ENCODE measurements at regions not wholly inside any gene's neighbourhood (a gene's known extent, or its start where the extent isn't known, plus 50 kb on each side); places are given as distances from the start of the nearest gene placed in this dataset.
"Not testable (repeated sequence)": the region's sequence is repeated elsewhere in the genome, so short reads cannot be mapped to it uniquely, and the experiment has no call there.

GRCh38 chr5:99355881-99356280, 427.1 kb upstream of the CHD1 start:
- no peaks in the 10 kb centered on the region for H3K36me3 ChIP-seq (ENCODE audit: insufficient read depth, low read length)
- H3K27ac ChIP-seq (ENCODE audit: low read depth, low read length, poor library complexity, severe bottlenecking), result no peak overlapping the region
- no peak overlapping the region for H2AFZ ChIP-seq (ENCODE audit: low read length)
- POLR2A ChIA-PET, result no interaction called here
- no peaks in the 10 kb centered on the region for H3K4me1 ChIP-seq (ENCODE audit: insufficient read depth, low read length, poor library complexity, severe bottlenecking)
- no peaks in the 10 kb centered on the region for H3K79me2 ChIP-seq (ENCODE audit: insufficient read depth, low read depth, low read length)
- TF ChIP-seq, protein P1, sequence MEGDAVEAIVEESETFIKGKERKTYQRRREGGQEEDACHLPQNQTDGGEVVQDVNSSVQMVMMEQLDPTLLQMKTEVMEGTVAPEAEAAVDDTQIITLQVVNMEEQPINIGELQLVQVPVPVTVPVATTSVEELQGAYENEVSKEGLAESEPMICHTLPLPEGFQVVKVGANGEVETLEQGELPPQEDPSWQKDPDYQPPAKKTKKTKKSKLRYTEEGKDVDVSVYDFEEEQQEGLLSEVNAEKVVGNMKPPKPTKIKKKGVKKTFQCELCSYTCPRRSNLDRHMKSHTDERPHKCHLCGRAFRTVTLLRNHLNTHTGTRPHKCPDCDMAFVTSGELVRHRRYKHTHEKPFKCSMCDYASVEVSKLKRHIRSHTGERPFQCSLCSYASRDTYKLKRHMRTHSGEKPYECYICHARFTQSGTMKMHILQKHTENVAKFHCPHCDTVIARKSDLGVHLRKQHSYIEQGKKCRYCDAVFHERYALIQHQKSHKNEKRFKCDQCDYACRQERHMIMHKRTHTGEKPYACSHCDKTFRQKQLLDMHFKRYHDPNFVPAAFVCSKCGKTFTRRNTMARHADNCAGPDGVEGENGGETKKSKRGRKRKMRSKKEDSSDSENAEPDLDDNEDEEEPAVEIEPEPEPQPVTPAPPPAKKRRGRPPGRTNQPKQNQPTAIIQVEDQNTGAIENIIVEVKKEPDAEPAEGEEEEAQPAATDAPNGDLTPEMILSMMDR (conservative IDR thresholded peaks at IDR 0.05; ENCODE audit: low read length), result no peak
- TF ChIP-seq EZH2phosphoT487 (IDR thresholded peaks at IDR 0.05; ENCODE audit: borderline replicate concordance, low read depth, low read length), result no peak
- no peak overlapping the region for H3K4me2 ChIP-seq (ENCODE audit: low read length)
- H4K20me1 ChIP-seq (ENCODE audit: insufficient read depth, low read length), result no peaks in the 10 kb centered on the region
- H3K4me3 ChIP-seq (ENCODE audit: low read depth, low read length, poor library complexity, severe bottlenecking), result no peak overlapping the region
- H3K9me2 ChIP-seq (ENCODE audit: insufficient read depth, low read length), result no peaks in the 10 kb centered on the region
- DNase-seq (ENCODE audit: low spot score), result no peak
- intact Hi-C loops (cut with micrococcal nuclease; ENCODE audit: unreplicated experiment), result no loop called here
- H3K9me3 ChIP-seq (ENCODE audit: low read length), result no peaks in the 10 kb centered on the region
- CTCF ChIA-PET (ENCODE audit: unreplicated experiment), result no interaction called here
- no TSS peak for BruUV-seq (replicated peaks)

DNA sequence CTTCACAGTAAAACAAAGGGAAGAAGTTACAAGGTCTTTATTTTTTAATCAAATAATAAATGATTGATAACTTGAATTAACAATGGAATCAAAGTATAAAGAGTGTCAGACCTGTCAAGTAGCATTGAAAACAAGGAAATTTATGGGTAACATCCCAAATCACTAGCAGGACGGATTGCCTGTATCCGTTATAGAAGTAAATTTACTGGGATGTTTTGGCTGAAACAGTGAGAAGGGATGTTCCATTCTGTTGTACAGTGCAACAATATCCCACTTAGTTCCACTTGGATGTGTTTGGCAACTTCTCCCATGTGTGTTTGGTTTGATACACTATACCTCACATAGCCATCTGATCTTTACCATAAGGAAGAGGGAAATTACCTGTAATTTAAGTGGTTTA, 421.0 kb upstream of the CHD1 start:
- POLR2A ChIA-PET, result interaction anchor here (0.7 kb wide), 1 partner anchor 1312 kb away, joined by 4 read pairs; no protein-coding TSS in a partner anchor
- CTCF ChIA-PET (ENCODE audit: unreplicated experiment), result no interaction called here
- H3K27ac ChIP-seq (ENCODE audit: low read depth, low read length, poor library complexity, severe bottlenecking), result no peak overlapping the region
- H2AFZ ChIP-seq (ENCODE audit: low read length), result no peak overlapping the region
- H3K9me2 ChIP-seq (ENCODE audit: insufficient read depth, low read length), result no peaks in the 10 kb centered on the region
- no peak for TF ChIP-seq EZH2phosphoT487 (IDR thresholded peaks at IDR 0.05; ENCODE audit: borderline replicate concordance, low read depth, low read length)
- TF ChIP-seq, protein P1 (conservative IDR thresholded peaks at IDR 0.05; ENCODE audit: low read length), result no peak
- H3K4me1 ChIP-seq (ENCODE audit: insufficient read depth, low read length, poor library complexity, severe bottlenecking), result no peaks in the 10 kb centered on the region
- no peaks in the 10 kb centered on the region for H4K20me1 ChIP-seq (ENCODE audit: insufficient read depth, low read length)
- no TSS peak for BruUV-seq (replicated peaks)
- DNase-seq (ENCODE audit: low spot score), result no peak
- no peaks in the 10 kb centered on the region for H3K9me3 ChIP-seq (ENCODE audit: low read length)
- intact Hi-C loops (cut with micrococcal nuclease; ENCODE audit: unreplicated experiment), result no loop called here
- H3K4me2 ChIP-seq (ENCODE audit: low read length), result no peak overlapping the region
- H3K36me3 ChIP-seq (ENCODE audit: insufficient read depth, low read length), result no peaks in the 10 kb centered on the region
- no peaks in the 10 kb centered on the region for H3K79me2 ChIP-seq (ENCODE audit: insufficient read depth, low read depth, low read length)
- H3K4me3 ChIP-seq (ENCODE audit: low read depth, low read length, poor library complexity, severe bottlenecking), result no peak overlapping the region

DNA sequence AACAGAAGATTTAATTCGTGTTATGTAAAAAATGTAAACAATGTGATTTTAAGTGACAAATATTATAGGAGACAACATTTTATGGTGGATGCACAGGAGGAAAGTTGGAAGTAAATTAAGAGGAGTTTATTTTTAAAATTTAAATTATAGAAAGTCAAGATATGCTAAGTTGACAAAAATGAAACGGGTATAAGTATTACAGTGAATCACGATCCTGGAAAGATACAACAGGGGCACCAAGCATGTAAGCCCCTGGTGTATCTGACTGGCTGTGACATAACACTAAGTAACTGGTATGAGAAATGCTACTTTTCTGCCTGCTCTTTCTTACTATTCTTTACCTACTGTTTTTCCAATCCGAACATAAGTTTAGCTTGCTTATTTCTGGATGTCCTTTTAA, 419.8 kb upstream of the CHD1 start:
- no TSS peak for BruUV-seq (replicated peaks)
- CTCF ChIA-PET (ENCODE audit: unreplicated experiment), result no interaction called here
- no peak for DNase-seq (ENCODE audit: low spot score)
- H4K20me1 ChIP-seq (ENCODE audit: insufficient read depth, low read length), result no peaks in the 10 kb centered on the region
- no peaks in the 10 kb centered on the region for H3K9me2 ChIP-seq (ENCODE audit: insufficient read depth, low read length)
- no peak for TF ChIP-seq EZH2phosphoT487 (IDR thresholded peaks at IDR 0.05; ENCODE audit: borderline replicate concordance, low read depth, low read length)
- TF ChIP-seq, protein P1 (conservative IDR thresholded peaks at IDR 0.05; ENCODE audit: low read length), result no peak
- H3K4me3 ChIP-seq (ENCODE audit: low read depth, low read length, poor library complexity, severe bottlenecking), result no peak overlapping the region
- H3K4me2 ChIP-seq (ENCODE audit: low read length), result no peak overlapping the region
- H3K79me2 ChIP-seq (ENCODE audit: insufficient read depth, low read depth, low read length), result no peaks in the 10 kb centered on the region
- intact Hi-C loops (cut with micrococcal nuclease; ENCODE audit: unreplicated experiment), result no loop called here
- POLR2A ChIA-PET, result no interaction called here
- no peaks in the 10 kb centered on the region for H3K36me3 ChIP-seq (ENCODE audit: insufficient read depth, low read length)
- H2AFZ ChIP-seq (ENCODE audit: low read length), result no peak overlapping the region
- no peak overlapping the region for H3K27ac ChIP-seq (ENCODE audit: low read depth, low read length, poor library complexity, severe bottlenecking)
- H3K9me3 ChIP-seq (ENCODE audit: low read length), result no peaks in the 10 kb centered on the region
- H3K4me1 ChIP-seq (ENCODE audit: insufficient read depth, low read length, poor library complexity, severe bottlenecking), result no peaks in the 10 kb centered on the region

DNA sequence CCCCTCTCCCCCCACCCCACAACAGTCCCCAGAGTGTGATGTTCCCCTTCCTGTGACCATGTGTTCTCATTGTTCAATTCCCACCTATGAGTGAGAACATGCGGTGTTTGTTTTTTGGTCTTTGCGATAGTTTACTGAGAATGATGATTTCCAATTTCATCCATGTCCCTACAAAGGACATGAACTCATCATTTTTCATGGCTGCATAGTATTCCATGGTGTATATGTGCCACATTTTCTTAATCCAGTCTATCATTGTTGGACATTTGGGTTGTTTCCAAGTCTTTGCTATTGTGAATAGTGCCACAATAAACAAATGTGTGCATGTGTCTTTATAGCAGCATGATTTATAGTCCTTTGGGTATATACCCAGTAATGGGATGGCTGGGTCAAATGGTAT, 411.0 kb upstream of the CHD1 start:
- H3K4me2 ChIP-seq (ENCODE audit: low read length); H2AFZ ChIP-seq (ENCODE audit: low read length); H4K20me1 ChIP-seq (ENCODE audit: insufficient read depth, low read length); DNase-seq (ENCODE audit: low spot score); BruUV-seq (replicated peaks); intact Hi-C loops (cut with micrococcal nuclease; ENCODE audit: unreplicated experiment); POLR2A ChIA-PET; H3K4me3 ChIP-seq (ENCODE audit: low read depth, low read length, poor library complexity, severe bottlenecking); H3K79me2 ChIP-seq (ENCODE audit: insufficient read depth, low read depth, low read length); CTCF ChIA-PET (ENCODE audit: unreplicated experiment); H3K36me3 ChIP-seq (ENCODE audit: insufficient read depth, low read length); H3K27ac ChIP-seq (ENCODE audit: low read depth, low read length, poor library complexity, severe bottlenecking); H3K4me1 ChIP-seq (ENCODE audit: insufficient read depth, low read length, poor library complexity, severe bottlenecking); H3K9me2 ChIP-seq (ENCODE audit: insufficient read depth, low read length); H3K9me3 ChIP-seq (ENCODE audit: low read length): not testable (repeated sequence)
